ENCODE measurements at regions not wholly inside any gene's neighbourhood (a gene's known extent, or its start where the extent isn't known, plus 50 kb on each side); places are given as distances from the start of the nearest gene placed in this dataset.

GRCh38 chr12:119274636-119275065 lies 59.9 kb upstream of the CCDC60 start:
- DNase-seq, result no peak
- H3K4me3 Mint-ChIP-seq, result no peak overlapping the region
- H3K36me3 Mint-ChIP-seq (ENCODE audit: low read depth), result no peaks in the 10 kb centered on the region
- no peak for TF ChIP-seq CTCF (IDR thresholded peaks at IDR 0.05)
- no peak overlapping the region for H3K27ac Mint-ChIP-seq
- H3K4me1 Mint-ChIP-seq, result peaks cover 10% of the 10 kb centered on the region
- peaks cover 21% of the 10 kb centered on the region for H3K27me3 Mint-ChIP-seq (ENCODE audit: low read depth, poor library complexity)
- H3K9me3 Mint-ChIP-seq, result peaks cover 20% of the 10 kb centered on the region

GRCh38 chr12:119283310-119283709 lies 51.2 kb upstream of the CCDC60 start:
- Mint-ChIP-seq H3K27me3 (ENCODE audit: low read depth, poor library complexity) (peaks cover 5% of the 10 kb centered on the region), H3K4me1 (peaks cover 11% of the 10 kb centered on the region), H3K36me3 (ENCODE audit: low read depth) (no peaks in the 10 kb centered on the region), H3K4me3 (no peak overlapping the region), H3K9me3 (peaks cover 4% of the 10 kb centered on the region), H3K27ac (peak overlapping the region; percentile 46)
- DNase-seq, result no peak
- TF ChIP-seq CTCF (IDR thresholded peaks at IDR 0.05), result no peak

Data from nephron progenitor cell (in vitro differentiated cells).